GM21515 (cell line): ENCODE measurements at regions not wholly inside any gene's neighbourhood (a gene's known extent, or its start where the extent isn't known, plus 50 kb on each side); places are given as distances from the start of the nearest gene placed in this dataset.

Experiments
- ATAC-seq: cut with Tn5 transposase; IDR thresholded peaks from one replicate; pipeline ENCODE4 v1.9.1; 2021; ENCODE audit not compliant: unreplicated experiment

GRCh38 chr18:41758534-41758933, 196.5 kb upstream of the PIK3C3 start:
- no peak for ATAC-seq

- no peak for ATAC-seq
These were observed 198.9 kb upstream of the PIK3C3 start for GRCh38 chr18:41756141-41756540.

GRCh38 chr18:41754332-41754731, 200.7 kb upstream of the PIK3C3 start:
- no peak for ATAC-seq

- no peak for ATAC-seq
These were observed 201.2 kb upstream of the PIK3C3 start for GRCh38 chr18:41753826-41754225.

GRCh38 chr18:41752826-41753225, 202.2 kb upstream of the PIK3C3 start:
- no peak for ATAC-seq

- ATAC-seq = no peak
These were observed 203.4 kb upstream of the PIK3C3 start for GRCh38 chr18:41751652-41752051.

GRCh38 chr18:41751161-41751560, 203.9 kb upstream of the PIK3C3 start:
- ATAC-seq = no peak

GRCh38 chr18:41747723-41748242, 207.3 kb upstream of the PIK3C3 start:
- ATAC-seq = no peak

- ATAC-seq = peak; percentile 62
These were observed 209.6 kb upstream of the PIK3C3 start for GRCh38 chr18:41745166-41746049.

- no peak for ATAC-seq
These were observed 210.5 kb upstream of the PIK3C3 start for GRCh38 chr18:41744421-41745030.

- ATAC-seq = no peak
These were observed 217.8 kb upstream of the PIK3C3 start for GRCh38 chr18:41737218-41737617.

GRCh38 chr18:41734917-41735316, 220.1 kb upstream of the PIK3C3 start:
- ATAC-seq = no peak

- no peak for ATAC-seq
These were observed 222.7 kb upstream of the PIK3C3 start for GRCh38 chr18:41732356-41732755.

- no peak for ATAC-seq
These were observed 223.2 kb upstream of the PIK3C3 start for GRCh38 chr18:41731884-41732283.

- ATAC-seq = no peak
These were observed 230.8 kb upstream of the PIK3C3 start for GRCh38 chr18:41724195-41724594.

GRCh38 chr18:41721103-41721790, 233.8 kb upstream of the PIK3C3 start:
- ATAC-seq = no peak

GRCh38 chr18:41720226-41720625, 234.8 kb upstream of the PIK3C3 start:
- ATAC-seq = no peak

- ATAC-seq = no peak
These were observed 235.2 kb upstream of the PIK3C3 start for GRCh38 chr18:41719808-41720207.

- ATAC-seq = no peak
These were observed 240.2 kb upstream of the PIK3C3 start for GRCh38 chr18:41714872-41715271.

- no peak for ATAC-seq
These were observed 240.8 kb upstream of the PIK3C3 start for GRCh38 chr18:41713969-41714825.

- ATAC-seq = no peak
These were observed 248.7 kb upstream of the PIK3C3 start for GRCh38 chr18:41706301-41706700.
